Inflammatory macrophage (primary cell): ENCODE measurements at regions not wholly inside any gene's neighbourhood (a gene's known extent, or its start where the extent isn't known, plus 50 kb on each side); places are given as distances from the start of the nearest gene placed in this dataset.
A peak's percentile ranks its signal among the peaks of the same experiment; 100 is the strongest.

Source experiments
- DNase-seq, 2 donors: peaks; one replicate each; pipeline ENCODE4 v3.0.0-alpha.2; 2020 to 2022

DNA sequence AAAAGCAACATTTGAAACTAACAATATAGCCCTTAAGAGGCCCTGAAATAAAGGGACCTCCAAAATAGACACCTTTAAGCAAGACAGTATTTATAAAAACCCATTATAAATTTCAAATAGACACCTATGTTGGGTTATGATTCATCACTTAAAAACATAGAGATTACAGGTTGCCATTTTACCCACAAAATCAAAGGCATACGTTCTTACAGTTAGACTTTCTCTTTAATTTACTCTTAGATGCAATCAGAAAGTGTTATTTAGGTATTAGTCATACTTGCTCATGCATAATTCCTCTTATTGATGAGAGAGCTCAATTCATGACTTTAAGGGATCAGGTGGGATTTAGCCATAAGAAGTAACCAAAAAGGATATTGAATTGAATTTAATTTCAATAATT is 51.5 kb upstream of the TMEM200A start:
- DNase-seq, result no peak

DNA sequence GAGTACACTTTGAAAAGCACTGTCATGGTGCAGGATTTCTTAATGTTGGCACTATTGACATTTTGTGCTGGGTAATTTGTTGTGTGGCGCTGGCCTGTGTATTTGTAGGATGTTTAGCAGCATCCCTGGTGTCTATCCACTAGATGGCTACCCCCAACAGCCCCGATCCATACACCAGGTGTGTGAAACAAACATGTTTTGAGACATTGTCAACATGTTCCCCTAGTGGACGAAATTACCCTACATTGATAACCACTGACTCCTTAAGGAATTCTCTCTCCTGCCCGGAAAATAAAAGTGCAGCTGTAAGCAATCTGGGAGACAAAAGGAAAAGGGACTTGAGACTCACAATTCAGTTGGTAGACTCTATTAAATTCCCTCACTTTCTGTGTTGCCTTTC is 52.6 kb upstream of the TMEM200A start:
- no peak for DNase-seq

DNA sequence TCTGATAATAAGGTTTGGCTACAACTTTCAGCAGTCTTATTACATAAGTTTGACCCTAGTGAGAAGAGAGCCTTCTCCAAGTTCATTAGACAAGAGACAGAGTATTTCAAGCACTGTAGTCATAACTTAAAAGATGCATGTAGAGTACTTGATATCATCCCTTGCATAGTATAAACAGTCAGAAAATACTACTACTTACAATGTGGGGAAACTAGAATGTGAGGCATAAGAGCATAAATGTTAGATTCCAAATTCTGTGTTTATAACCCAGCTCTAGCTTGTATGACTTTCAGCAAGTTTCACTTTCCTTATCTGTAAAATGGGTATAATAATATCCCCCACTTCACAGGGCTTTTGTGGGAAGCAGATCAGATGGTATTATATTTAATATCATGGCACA is 56.8 kb upstream of the TMEM200A start:
- DNase-seq, result no peak

DNA sequence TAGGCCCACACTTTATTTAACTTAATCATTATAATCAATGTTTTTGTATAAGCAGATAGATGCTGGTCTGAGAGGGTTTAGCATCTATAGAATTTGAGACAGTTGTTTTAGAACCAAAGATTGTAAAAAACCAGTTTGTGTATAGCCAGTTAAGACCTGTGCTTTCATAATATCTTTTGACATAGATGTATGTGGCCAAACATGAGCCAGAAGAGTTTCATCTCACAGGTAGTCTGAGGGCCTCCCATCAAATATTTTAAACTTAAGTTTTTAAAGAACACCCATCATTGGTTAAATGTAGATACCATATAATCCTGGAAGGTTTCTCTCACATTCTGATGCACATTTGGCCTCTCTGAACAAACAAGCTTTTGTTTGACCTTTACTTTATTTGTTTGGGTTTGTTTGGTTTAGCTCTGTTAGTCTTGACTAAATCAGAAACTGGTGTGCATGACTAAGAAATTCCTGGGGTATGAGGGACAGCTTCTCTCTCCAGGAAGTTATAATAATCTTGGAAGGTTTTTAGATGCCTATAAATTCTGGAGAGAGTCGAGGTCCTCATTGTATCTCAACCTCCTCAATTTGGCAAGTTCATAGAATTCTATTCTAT is 58.0 kb upstream of the TMEM200A start:
- no peak for DNase-seq

DNA sequence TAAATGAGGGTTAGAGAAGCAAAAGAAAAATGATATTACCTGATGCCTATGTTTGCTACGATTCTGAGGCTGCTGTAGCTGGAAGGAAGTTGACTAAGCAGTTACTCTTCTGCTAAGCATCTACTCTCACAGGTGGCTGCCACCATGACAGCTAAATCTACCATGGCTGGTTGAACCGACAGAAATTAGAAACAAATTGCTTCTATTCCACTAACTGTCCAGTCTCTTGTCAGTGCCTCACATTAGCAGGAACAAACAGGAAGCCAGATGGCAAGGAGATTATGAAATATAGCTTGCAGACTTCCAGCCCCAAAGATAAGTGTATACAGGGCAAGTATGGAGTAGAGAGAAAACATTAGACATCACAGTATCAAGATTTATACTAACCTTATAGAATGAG is 59.4 kb upstream of the TMEM200A start:
- DNase-seq, result no peak

DNA sequence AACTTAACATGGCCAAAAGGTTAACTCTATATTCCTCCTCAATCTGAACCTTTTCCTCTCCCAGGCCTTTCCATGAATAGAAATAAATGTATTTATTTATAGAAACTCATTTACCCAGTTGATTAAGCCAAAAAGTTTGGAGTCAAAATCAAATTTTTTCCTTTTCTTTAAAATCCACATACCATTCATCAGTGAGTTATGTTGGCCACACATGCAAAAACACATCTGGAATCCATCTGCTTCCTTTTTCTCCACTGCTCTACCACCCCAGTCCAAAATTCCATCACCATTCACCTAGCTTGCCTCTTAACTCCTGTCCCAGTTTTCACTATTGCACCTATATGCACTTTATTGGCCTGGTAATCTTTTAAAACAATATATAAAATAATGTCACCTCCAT is 62.4 kb upstream of the TMEM200A start:
- no peak for DNase-seq

DNA sequence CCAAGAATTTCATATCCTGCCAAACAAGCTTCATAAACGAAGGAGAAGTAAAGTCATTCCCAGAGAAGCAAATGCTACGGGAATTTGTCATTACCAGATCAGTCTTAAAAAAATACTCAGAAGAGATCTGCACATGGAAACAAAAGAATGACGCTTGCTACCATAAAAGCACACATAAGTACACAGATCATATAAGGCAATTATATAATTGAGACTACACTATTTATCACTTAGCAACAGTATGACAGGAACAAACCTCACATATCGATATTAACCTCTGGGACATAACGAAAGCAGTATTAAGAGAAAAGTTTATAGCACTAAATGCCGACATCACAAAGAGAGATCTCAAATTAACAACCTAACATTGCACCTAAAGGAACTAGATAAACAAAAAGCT is 67.6 kb upstream of the TMEM200A start:
- no peak for DNase-seq

DNA sequence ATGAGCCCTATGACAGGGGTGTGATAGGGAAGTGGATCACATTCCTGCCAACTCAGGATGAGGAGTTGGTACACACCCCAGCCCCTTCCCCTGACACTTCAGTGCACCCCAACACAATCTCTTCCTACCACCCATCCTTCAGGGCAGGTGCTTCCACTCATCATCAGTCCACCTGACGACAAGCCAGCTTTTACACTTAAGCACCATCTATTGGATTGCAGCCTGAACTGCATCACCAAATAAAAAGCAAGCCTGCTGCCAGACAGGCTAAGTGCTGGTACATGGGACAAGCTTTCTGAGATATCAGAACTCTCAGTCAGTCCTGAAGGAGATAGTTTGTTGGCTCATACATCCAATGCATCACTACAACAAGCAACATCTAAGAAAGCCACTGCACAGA is 69.0 kb upstream of the TMEM200A start:
- no peak for DNase-seq

DNA sequence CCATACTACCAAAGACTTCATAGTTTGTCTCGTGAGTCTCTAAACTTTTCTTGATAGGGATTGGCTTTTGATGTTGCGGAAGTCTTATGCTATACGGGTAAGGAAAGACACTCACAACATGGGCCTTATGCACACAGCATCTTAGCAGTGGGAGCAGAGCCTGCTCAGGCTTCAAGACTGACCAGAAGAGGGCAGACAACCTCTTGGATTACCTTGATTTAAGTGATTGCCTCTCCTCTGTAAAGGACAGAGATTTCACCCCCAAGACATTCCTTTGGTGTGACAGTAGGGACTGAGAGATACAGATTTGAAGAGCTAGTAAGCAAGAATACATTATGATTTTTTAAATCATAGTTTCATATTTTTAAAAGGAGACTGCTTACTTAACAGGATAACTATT is 71.0 kb upstream of the SAMD3 start:
- peak in 1 of 2 donors; percentile 7 for DNase-seq

DNA sequence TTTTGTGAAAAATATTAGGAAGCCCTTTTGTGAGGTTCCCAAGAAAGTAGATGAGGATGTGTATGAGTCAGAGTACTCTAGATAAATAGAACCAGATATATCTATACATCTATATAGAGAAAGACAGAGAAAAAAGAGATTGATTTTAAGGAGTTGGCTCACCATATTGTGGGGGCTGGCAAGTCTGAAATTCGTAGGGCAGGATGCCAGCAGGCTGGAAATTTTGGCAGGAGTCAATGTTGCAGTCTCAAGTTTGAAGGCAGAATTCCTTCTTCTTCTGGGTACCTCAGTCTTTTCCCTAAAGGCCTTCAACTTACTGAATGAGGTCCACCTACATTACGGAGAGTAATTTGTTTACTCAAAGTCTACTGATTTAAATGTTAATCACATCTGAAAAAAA is 65.3 kb upstream of the SAMD3 start:
- DNase-seq, result no peak

DNA sequence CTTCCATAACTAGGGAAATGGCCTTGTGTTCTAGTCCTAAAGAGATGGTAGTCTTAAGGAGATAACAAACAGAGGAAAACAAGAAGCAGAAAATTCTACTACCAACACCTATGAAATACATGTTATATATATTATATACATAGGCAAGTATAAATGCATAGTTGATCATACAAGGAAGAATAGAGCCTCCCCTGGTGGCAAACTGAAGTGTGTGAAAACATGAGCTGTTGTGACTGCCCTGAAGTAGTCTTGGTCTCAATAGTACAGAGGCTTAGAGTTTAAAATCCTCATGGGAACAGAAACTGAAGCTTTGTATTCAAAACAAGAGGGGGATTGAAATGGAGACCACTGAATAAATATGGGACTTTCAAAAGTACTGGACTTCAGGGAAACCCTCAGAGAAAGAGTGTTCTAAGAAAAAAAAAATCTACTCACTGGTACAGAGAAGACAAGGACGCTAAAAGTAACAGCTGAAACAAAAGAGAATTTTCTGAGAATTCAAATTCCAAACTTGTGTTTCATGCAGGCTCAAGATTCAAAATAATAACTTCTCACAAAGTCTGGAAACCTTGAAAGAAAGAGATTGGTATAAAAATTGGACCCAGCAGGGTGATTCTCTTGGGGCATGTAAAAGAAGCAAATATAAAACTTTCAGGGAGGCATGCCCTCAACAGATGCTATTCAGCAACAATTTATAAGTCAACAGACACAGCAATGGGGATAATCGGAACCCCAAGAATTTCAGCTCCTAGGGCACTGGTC is 59.7 kb upstream of the SAMD3 start:
- peak in 1 of 2 donors; percentile 2 for DNase-seq

DNA sequence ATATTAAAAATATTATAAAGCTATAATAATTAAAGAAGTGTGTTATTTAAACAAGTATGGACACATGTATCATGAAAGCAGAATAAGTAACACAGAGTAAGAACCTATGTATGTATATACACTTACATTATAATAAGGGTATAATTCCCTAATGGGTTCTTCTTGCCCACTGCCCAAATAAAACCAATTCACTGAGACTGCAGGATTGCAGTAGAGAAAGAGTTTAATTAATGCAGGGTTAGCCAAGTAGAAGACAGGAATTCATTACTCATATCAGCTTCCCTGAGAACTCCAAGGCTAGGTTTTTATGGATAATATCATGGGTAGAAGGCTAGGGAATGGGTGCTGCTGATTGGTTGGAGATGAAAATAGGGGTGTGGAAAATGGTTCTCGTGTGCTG is 53.8 kb upstream of the SAMD3 start:
- no peak for DNase-seq

DNA sequence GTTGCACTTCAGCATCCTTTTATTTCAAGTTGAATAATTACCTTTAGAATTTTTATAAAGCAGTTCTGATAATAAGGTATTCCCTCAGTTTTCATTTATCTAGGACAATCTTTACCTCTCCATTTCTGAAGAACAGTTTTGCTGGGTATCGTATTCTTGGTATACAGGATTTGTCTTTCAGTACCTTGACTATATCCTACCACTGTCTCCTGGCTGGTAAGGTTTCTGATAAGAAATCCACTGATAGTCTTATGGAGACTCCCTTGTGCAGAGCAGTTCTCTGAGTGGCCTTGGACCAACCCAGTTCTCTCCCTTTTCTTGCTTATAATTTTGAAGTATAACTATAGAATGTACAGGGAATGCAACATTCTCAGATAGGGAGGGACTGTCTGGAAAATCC is 51.3 kb upstream of the SAMD3 start:
- DNase-seq, result no peak
